Keratinocyte (primary cell): ENCODE measurements at regions not wholly inside any gene's neighbourhood (a gene's known extent, or its start where the extent isn't known, plus 50 kb on each side); places are given as distances from the start of the nearest gene placed in this dataset.

Experiments
- DNase-seq: peaks from one replicate; pipeline ENCODE4 v3.0.0-alpha.2; 2011; ENCODE audit warnings: low read depth, missing footprints, low spot score
- FAIRE-seq: peaks from 2 replicates; lab custom pipeline; 2011; peaks lifted over from hg19 to GRCh38; lab: Jason Lieb, UNC
- H2AFZ ChIP-seq: 2 replicates; pipeline ENCODE4 v1.6.0; 2012; ENCODE audit warnings: low read length, control low read depth, inconsistent platforms; ENCODE audit not compliant: control insufficient read depth
- H3K27ac ChIP-seq: 2 replicates; pipeline ENCODE4 v1.5.1; 2011; ENCODE audit warnings: low read length; ENCODE audit not compliant: control insufficient read depth, insufficient read depth
- H3K27me3 ChIP-seq: 3 replicates; pipeline ENCODE4 v1.6.0; 2011; ENCODE audit warnings: low read length; ENCODE audit not compliant: control insufficient read depth, insufficient read depth; ENCODE audit errors: extremely low read depth
- H3K36me3 ChIP-seq, 2 experiments: 2 replicates in 1 of 2; 3 replicates in 1 of 2; pipeline ENCODE4 v1.5.1; 2011; ENCODE audit warnings: low read length in 2 of 2, mild to moderate bottlenecking in 1 of 2; ENCODE audit not compliant: control insufficient read depth in 2 of 2, insufficient read depth in 2 of 2; ENCODE audit errors: extremely low read depth in 1 of 2
- H3K4me1 ChIP-seq: 3 replicates; pipeline ENCODE4 v1.5.1; 2011; ENCODE audit warnings: low read length; ENCODE audit not compliant: control insufficient read depth, insufficient read depth; ENCODE audit errors: extremely low read depth
- H3K4me2 ChIP-seq: 3 replicates; pipeline ENCODE4 v1.6.0; 2011; ENCODE audit warnings: low read depth, low read length; ENCODE audit not compliant: control insufficient read depth, insufficient read depth; ENCODE audit errors: extremely low read depth
- H3K4me3 ChIP-seq, 3 experiments: fragments of 200-600 bp in 1 of 3; sonication (generic) in 1 of 3; 2 replicates in 2 of 3; 3 replicates in 1 of 3; pipeline ENCODE4 v1.5.1; 2011 to 2016; ENCODE audit warnings: low read length in 3 of 3, mild to moderate bottlenecking in 3 of 3, control low read depth in 2 of 3, inconsistent platforms in 1 of 3, low read depth in 1 of 3, mixed read lengths in 1 of 3, mixed run types in 1 of 3, moderate library complexity in 1 of 3; ENCODE audit not compliant: control insufficient read depth in 2 of 3, insufficient read depth in 2 of 3; ENCODE audit errors: extremely low read depth in 1 of 3
- H3K79me2 ChIP-seq: 2 replicates; pipeline ENCODE4 v1.6.0; 2012; ENCODE audit warnings: low read length; ENCODE audit not compliant: control insufficient read depth, insufficient read depth
- H3K9ac ChIP-seq: 3 replicates; pipeline ENCODE4 v1.6.0; 2011; ENCODE audit warnings: low read length; ENCODE audit not compliant: control insufficient read depth, insufficient read depth; ENCODE audit errors: extremely low read depth
- H3K9me1 ChIP-seq: 3 replicates; pipeline ENCODE4 v1.6.0; 2011; ENCODE audit warnings: low read length; ENCODE audit not compliant: control insufficient read depth, insufficient read depth; ENCODE audit errors: extremely low read depth
- H3K9me3 ChIP-seq: 2 replicates; pipeline ENCODE4 v1.5.1; 2012; ENCODE audit warnings: low read depth, low read length; ENCODE audit not compliant: control insufficient read depth
- H4K20me1 ChIP-seq: 3 replicates; pipeline ENCODE4 v1.6.0; 2011; ENCODE audit warnings: low read length; ENCODE audit not compliant: control insufficient read depth, insufficient read depth; ENCODE audit errors: extremely low read depth
- CTCF ChIP-seq, 3 experiments: IDR thresholded peaks in 1 of 3; conservative IDR thresholded peaks in 1 of 3; optimal IDR thresholded peaks in 1 of 3; 2 replicates in 2 of 3; 3 replicates in 1 of 3; pipeline versions ENCODE3 to v1.5.1; 2011; ENCODE audit warnings: low read length in 3 of 3, mild to moderate bottlenecking in 3 of 3, moderate library complexity in 2 of 3, control low read depth in 1 of 3, inconsistent platforms in 1 of 3; ENCODE audit not compliant: insufficient read depth in 2 of 3; ENCODE audit errors: extremely low read depth in 1 of 3
- EZH2 ChIP-seq: IDR thresholded peaks from one replicate; pipeline ENCODE4 v1.6.1; 2012; ENCODE audit warnings: inconsistent platforms, mild to moderate bottlenecking, low read length, moderate library complexity
- dilution Hi-C: fragments of 300-500 bp; cut with MboI; formaldehyde crosslinking; loops from one replicate; pipeline ENCODE4 v1.7.0; 2020; ENCODE audit warnings: low sequenced_read_pairs; ENCODE audit not compliant: extremely low pct_ligation_motif_present

GRCh38 chr16:89033304-89033703, 56.3 kb upstream of the CBFA2T3 start:
- Histone ChIP-seq H3K36me3 (no peaks in the 10 kb centered on the region), H3K27me3 (peaks cover 9% of the 10 kb centered on the region), H3K4me1 (no peaks in the 10 kb centered on the region), H3K79me2 (no peaks in the 10 kb centered on the region), H2AFZ (no peak overlapping the region), H3K9ac (no peak overlapping the region), H3K9me3 (no peaks in the 10 kb centered on the region), H3K27ac (no peak overlapping the region), H3K4me2 (no peak overlapping the region), H3K4me3 (no peak overlapping the region), H4K20me1 (no peaks in the 10 kb centered on the region), H3K9me1 (no peaks in the 10 kb centered on the region)
- DNase-seq (no peak), FAIRE-seq (no peak)
- TF ChIP-seq CTCF (optimal IDR thresholded peaks at IDR 0.05 in 1 of 3, IDR thresholded peaks at IDR 0.05 in 1 of 3, conservative IDR thresholded peaks at IDR 0.05 in 1 of 3; ENCODE audit: extremely low read depth in 1 of 3, insufficient read depth in 2 of 3, low read length in 3 of 3) (no peak), EZH2 (no peak)
- dilution Hi-C loops = no loop called here

DNA sequence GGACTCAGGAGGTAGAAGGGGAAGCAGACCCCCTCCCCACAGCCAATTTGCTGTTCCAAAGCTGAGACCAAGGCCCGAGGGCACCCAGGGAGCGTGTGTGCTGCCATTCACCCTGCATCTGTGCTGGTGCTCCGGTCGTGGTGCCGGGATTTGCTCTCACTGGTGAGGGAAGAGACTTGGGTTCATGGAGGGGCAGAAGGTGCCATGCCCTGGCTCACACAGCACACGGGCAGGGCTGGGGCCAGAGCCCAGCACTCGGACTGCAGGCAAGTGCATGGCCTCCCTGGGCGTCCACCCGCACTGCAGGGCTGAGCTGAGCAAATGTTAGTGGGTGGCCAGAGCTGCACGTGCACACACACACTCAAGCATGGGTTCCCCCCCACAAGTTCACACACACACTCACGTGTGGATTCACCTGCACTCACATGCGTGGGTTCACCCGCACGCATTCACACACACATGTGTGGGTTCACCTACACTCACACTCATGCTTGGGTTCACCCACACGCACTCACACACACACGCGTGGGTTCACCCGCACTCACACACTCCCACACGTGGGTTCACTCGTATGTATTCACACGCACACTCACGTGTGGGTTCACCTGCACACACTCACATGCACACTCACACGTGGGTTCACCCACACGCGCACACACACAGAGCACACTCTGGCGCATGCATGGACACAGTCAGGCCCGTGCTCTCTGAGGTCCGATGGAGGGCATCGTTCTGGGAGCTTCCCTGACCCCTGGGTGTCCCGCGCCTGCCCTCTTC, 57.0 kb upstream of the CBFA2T3 start:
- H3K27me3 ChIP-seq = peaks cover 9% of the 10 kb centered on the region
- FAIRE-seq = no peak
- H3K4me1 ChIP-seq = no peaks in the 10 kb centered on the region
- no peak for TF ChIP-seq CTCF (optimal IDR thresholded peaks at IDR 0.05 in 1 of 3, IDR thresholded peaks at IDR 0.05 in 1 of 3, conservative IDR thresholded peaks at IDR 0.05 in 1 of 3; ENCODE audit: extremely low read depth in 1 of 3, insufficient read depth in 2 of 3, low read length in 3 of 3)
- H3K27ac ChIP-seq = no peak overlapping the region
- no peak overlapping the region for H3K4me3 ChIP-seq
- H3K9me1 ChIP-seq = no peaks in the 10 kb centered on the region
- no peak for DNase-seq
- H3K9ac ChIP-seq = no peak overlapping the region
- H2AFZ ChIP-seq = no peak overlapping the region
- no peaks in the 10 kb centered on the region for H3K79me2 ChIP-seq
- H4K20me1 ChIP-seq = no peaks in the 10 kb centered on the region
- dilution Hi-C loops = no loop called here
- H3K4me2 ChIP-seq = no peak overlapping the region
- H3K9me3 ChIP-seq = no peaks in the 10 kb centered on the region
- no peaks in the 10 kb centered on the region for H3K36me3 ChIP-seq
